ENCODE measurements at regions not wholly inside any gene's neighbourhood (a gene's known extent, or its start where the extent isn't known, plus 50 kb on each side); places are given as distances from the start of the nearest gene placed in this dataset.

DNA sequence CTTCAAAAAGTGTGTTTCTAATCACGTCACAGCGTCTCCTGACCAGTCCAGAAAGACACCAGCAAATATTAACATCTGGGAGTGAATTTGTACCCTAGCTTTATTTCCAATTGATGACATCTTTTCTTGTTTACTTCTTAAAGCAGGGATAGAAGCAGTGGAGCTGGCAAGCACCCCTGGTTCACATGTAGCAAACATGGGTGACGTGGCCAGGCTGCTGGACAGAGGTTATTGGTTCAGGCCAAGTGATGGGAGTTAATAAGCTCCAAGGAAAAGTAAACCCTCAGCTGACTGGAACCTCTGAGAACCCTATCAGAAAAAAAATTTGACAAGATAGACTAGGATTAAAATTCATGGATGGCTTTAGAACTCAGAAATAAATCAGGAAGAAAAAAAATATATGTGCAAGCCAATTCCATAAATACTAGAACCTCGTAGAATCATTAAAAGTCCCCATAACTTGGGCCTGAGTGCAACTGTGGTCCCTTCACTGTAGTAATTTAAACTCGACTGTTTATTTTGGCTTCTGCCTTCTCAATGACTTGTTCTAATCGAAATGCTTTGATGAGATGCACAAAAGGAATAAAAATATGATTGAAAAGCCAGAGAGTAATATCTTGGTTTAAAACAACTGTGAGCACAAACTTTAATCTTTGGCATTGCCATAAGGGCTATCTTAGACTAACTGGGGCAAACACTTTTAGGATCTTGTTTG, 121.5 kb upstream of the CTAGE1 start:
- Mint-ChIP-seq H3K27me3 (ENCODE audit: low read depth in 3 of 3) (peaks cover 0 to 3% (median 1%) of the 10 kb centered on the region in 3 donors), H3K27ac (no peak overlapping the region), H3K4me3 (no peak overlapping the region), H3K36me3 (no peaks in the 10 kb centered on the region), H3K4me1 (no peaks in the 10 kb centered on the region), H3K9me3 (peaks cover 0 to 17% (median 11%) of the 10 kb centered on the region in 7 donors)
- TF ChIP-seq, protein P1, sequence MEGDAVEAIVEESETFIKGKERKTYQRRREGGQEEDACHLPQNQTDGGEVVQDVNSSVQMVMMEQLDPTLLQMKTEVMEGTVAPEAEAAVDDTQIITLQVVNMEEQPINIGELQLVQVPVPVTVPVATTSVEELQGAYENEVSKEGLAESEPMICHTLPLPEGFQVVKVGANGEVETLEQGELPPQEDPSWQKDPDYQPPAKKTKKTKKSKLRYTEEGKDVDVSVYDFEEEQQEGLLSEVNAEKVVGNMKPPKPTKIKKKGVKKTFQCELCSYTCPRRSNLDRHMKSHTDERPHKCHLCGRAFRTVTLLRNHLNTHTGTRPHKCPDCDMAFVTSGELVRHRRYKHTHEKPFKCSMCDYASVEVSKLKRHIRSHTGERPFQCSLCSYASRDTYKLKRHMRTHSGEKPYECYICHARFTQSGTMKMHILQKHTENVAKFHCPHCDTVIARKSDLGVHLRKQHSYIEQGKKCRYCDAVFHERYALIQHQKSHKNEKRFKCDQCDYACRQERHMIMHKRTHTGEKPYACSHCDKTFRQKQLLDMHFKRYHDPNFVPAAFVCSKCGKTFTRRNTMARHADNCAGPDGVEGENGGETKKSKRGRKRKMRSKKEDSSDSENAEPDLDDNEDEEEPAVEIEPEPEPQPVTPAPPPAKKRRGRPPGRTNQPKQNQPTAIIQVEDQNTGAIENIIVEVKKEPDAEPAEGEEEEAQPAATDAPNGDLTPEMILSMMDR (IDR thresholded peaks at IDR 0.05): no peak
- H3K4me3 ChIP-seq (replicated peaks in 1 of 3; ENCODE audit: low read depth in 2 of 3, low read length in 3 of 3): no peak overlapping the region
- no peak overlapping the region for H2AFZ ChIP-seq (ENCODE audit: insufficient read depth, low read depth, low read length, poor library complexity, severe bottlenecking)
- H3K27ac ChIP-seq (ENCODE audit: low read depth in 1 of 2, low read length in 2 of 2): no peak overlapping the region
- no peaks in the 10 kb centered on the region for H3K27me3 ChIP-seq (ENCODE audit: control insufficient read depth in 2 of 2, insufficient read depth in 2 of 2, low read length in 2 of 2)
- intact Hi-C loops (cut with micrococcal nuclease): no loop called here
- no peaks in the 10 kb centered on the region for H4K20me1 ChIP-seq (ENCODE audit: insufficient read depth, low read length)
- H3K79me2 ChIP-seq (ENCODE audit: insufficient read depth, low read length): no peaks in the 10 kb centered on the region
- H3K36me3 ChIP-seq (replicated peaks in 1 of 2; ENCODE audit: control insufficient read depth in 1 of 2, insufficient read depth in 2 of 2, low read length in 2 of 2): no peaks in the 10 kb centered on the region
- peaks cover 0 to 7% of the 10 kb centered on the region in 2 donors for H3K9me3 ChIP-seq (replicated peaks in 1 of 2; ENCODE audit: control insufficient read depth in 1 of 2, insufficient read depth in 1 of 2, low read length in 2 of 2)
- no peak overlapping the region for H3K4me2 ChIP-seq (replicated peaks; ENCODE audit: extremely low read depth, low read length, poor library complexity, severe bottlenecking)
- 97% methylated on average over 6 of the region's 6 CpGs for WGBS (ENCODE audit: insufficient coverage)
- DNase-seq: no peak
- no peak overlapping the region for H3K9ac ChIP-seq (ENCODE audit: insufficient read depth, low read length, poor library complexity, severe bottlenecking)
- H3K4me1 ChIP-seq (ENCODE audit: control insufficient read depth in 1 of 2, insufficient read depth in 2 of 2, low read length in 2 of 2): no peaks in the 10 kb centered on the region

DNA sequence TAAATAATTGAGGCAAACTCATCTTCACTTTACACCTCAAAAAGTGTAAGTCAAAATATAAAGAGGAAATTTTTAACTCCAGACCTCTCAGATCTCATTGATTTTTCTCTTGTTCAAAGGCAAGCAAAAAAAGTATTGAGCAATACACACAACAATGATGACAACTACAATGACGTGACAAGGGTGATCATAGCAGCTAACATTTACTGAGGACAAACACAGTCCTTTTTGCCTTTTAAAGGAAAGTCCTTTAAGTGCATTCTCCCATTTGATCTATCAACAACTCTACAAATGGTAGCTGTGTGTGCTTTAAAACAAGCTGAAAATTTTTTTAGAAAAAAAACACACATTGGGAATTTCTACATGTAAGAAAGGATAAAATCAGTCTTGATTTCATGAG, 123.5 kb upstream of the CTAGE1 start:
- no peaks in the 10 kb centered on the region for H4K20me1 ChIP-seq (ENCODE audit: insufficient read depth, low read length)
- no peaks in the 10 kb centered on the region for H3K4me1 Mint-ChIP-seq
- H3K27ac ChIP-seq (ENCODE audit: low read depth in 1 of 2, low read length in 2 of 2): no peak overlapping the region
- DNase-seq: no peak
- no peaks in the 10 kb centered on the region for H3K79me2 ChIP-seq (ENCODE audit: insufficient read depth, low read length)
- WGBS (ENCODE audit: insufficient coverage): no CpG with 5 or more reads among the region's 1 CpG
- H3K9me3 ChIP-seq (replicated peaks in 1 of 2; ENCODE audit: control insufficient read depth in 1 of 2, insufficient read depth in 1 of 2, low read length in 2 of 2): peaks cover 0 to 4% of the 10 kb centered on the region in 2 donors
- H3K27me3 Mint-ChIP-seq (ENCODE audit: low read depth in 3 of 3): peaks cover 0 to 3% (median 1%) of the 10 kb centered on the region in 3 donors
- no peak overlapping the region for H3K27ac Mint-ChIP-seq
- H3K27me3 ChIP-seq (ENCODE audit: control insufficient read depth in 2 of 2, insufficient read depth in 2 of 2, low read length in 2 of 2): no peaks in the 10 kb centered on the region
- no peak overlapping the region for H3K9ac ChIP-seq (ENCODE audit: insufficient read depth, low read length, poor library complexity, severe bottlenecking)
- peaks cover 0 to 15% (median 8%) of the 10 kb centered on the region in 7 donors for H3K9me3 Mint-ChIP-seq
- TF ChIP-seq, protein P1 (IDR thresholded peaks at IDR 0.05): no peak
- H2AFZ ChIP-seq (ENCODE audit: insufficient read depth, low read depth, low read length, poor library complexity, severe bottlenecking): no peak overlapping the region
- H3K4me3 ChIP-seq (replicated peaks in 1 of 3; ENCODE audit: low read depth in 2 of 3, low read length in 3 of 3): no peak overlapping the region
- H3K4me3 Mint-ChIP-seq: no peak overlapping the region
- intact Hi-C loops (cut with micrococcal nuclease): loop anchor here in 1 of 2 donors (10.0 kb wide), 1 partner anchor 64 kb away; no protein-coding TSS in a partner anchor
- no peaks in the 10 kb centered on the region for H3K36me3 Mint-ChIP-seq
- H3K4me2 ChIP-seq (replicated peaks; ENCODE audit: extremely low read depth, low read length, poor library complexity, severe bottlenecking): no peak overlapping the region
- no peaks in the 10 kb centered on the region for H3K4me1 ChIP-seq (ENCODE audit: control insufficient read depth in 1 of 2, insufficient read depth in 2 of 2, low read length in 2 of 2)
- H3K36me3 ChIP-seq (replicated peaks in 1 of 2; ENCODE audit: control insufficient read depth in 1 of 2, insufficient read depth in 2 of 2, low read length in 2 of 2): no peaks in the 10 kb centered on the region

All from CD14-positive monocyte (primary cell).